Endothelial cell of umbilical vein (primary cell): ENCODE measurements at regions not wholly inside any gene's neighbourhood (a gene's known extent, or its start where the extent isn't known, plus 50 kb on each side); places are given as distances from the start of the nearest gene placed in this dataset.

Experiments
- BruUV-seq: library from RNA; stranded (reverse); fragments of 400-500 nt; replicated peaks from 2 replicates; lab custom pipeline; 2021; lab: Mats Ljungman, UMichigan
- CTCF ChIA-PET: fragments of 300-600, 350-600 bp; sonication (Branson Sonifier 250); formaldehyde crosslinking; loops from one replicate; lab custom pipeline; 2021; ENCODE audit warnings: antibody characterized with exemption, inconsistent platforms; lab: Charles Lee
- POLR2A ChIA-PET: fragments of 300-600, 350-600 bp; sonication (Branson Sonifier 250); formaldehyde crosslinking; loops from one replicate; lab custom pipeline; 2021; ENCODE audit warnings: antibody characterized with exemption, inconsistent platforms; lab: Charles Lee
- DNase-seq: peaks from one replicate; pipeline ENCODE4 v3.0.0-alpha.2; 2011; ENCODE audit warnings: low read depth, low spot score
- FAIRE-seq: peaks from 2 replicates; lab custom pipeline; 2011; peaks lifted over from hg19 to GRCh38; lab: Jason Lieb, UNC
- H2AFZ ChIP-seq: 2 replicates; pipeline ENCODE4 v1.6.0; 2012; ENCODE audit warnings: low read depth, low read length, control low read depth, inconsistent platforms
- H3K27ac ChIP-seq: 2 replicates; pipeline ENCODE4 v1.5.1; 2011; ENCODE audit warnings: low read depth, mild to moderate bottlenecking, control low read depth, low read length, moderate library complexity; ENCODE audit not compliant: insufficient read depth
- H3K27me3 ChIP-seq, 2 experiments: 2 replicates each; pipeline versions ENCODE4 v1.6.0 to v1.6.1; 2011; ENCODE audit warnings: low read length in 2 of 2, mixed read lengths in 1 of 2; ENCODE audit not compliant: control insufficient read depth in 2 of 2, insufficient read depth in 2 of 2
- H3K36me3 ChIP-seq, 2 experiments: 2 replicates in 1 of 2; 3 replicates in 1 of 2; pipeline ENCODE4 v1.5.1; 2011; ENCODE audit warnings: low read length in 2 of 2, mild to moderate bottlenecking in 1 of 2, moderate library complexity in 1 of 2; ENCODE audit not compliant: control insufficient read depth in 2 of 2, insufficient read depth in 2 of 2; ENCODE audit errors: extremely low read depth in 1 of 2
- H3K4me1 ChIP-seq: 3 replicates; pipeline ENCODE4 v1.5.1; 2011; ENCODE audit warnings: mild to moderate bottlenecking, low read length; ENCODE audit not compliant: control insufficient read depth, insufficient read depth; ENCODE audit errors: extremely low read depth
- H3K4me2 ChIP-seq: 2 replicates; pipeline ENCODE4 v1.6.1; 2011; ENCODE audit warnings: low read length, control low read depth, mixed read lengths; ENCODE audit not compliant: insufficient read depth
- H3K4me3 ChIP-seq, 3 experiments: fragments of 200-600 bp in 1 of 3; sonication (generic), shearing (Covaris generic) in 1 of 3; replicated peaks in 1 of 3; 2 replicates each; pipeline ENCODE4 v1.5.1; 2011 to 2016; ENCODE audit warnings: control low read depth in 3 of 3, low read length in 3 of 3, mild to moderate bottlenecking in 2 of 3, inconsistent platforms in 1 of 3, low read depth in 1 of 3, moderate library complexity in 1 of 3; ENCODE audit not compliant: insufficient read depth in 1 of 3
- H3K79me2 ChIP-seq: 2 replicates; pipeline ENCODE4 v1.6.0; 2012; ENCODE audit warnings: low read length, inconsistent platforms; ENCODE audit not compliant: control insufficient read depth, insufficient read depth
- H3K9ac ChIP-seq: replicated peaks from 2 replicates; pipeline ENCODE3; 2011; ENCODE audit warnings: low read length, control low read depth; ENCODE audit not compliant: insufficient read depth; ENCODE audit errors: extremely low read depth
- H3K9me1 ChIP-seq: replicated peaks from 3 replicates; pipeline ENCODE4 v1.6.0; 2011; ENCODE audit warnings: mild to moderate bottlenecking, low read length; ENCODE audit not compliant: control insufficient read depth, insufficient read depth; ENCODE audit errors: extremely low read depth
- H3K9me3 ChIP-seq: replicated peaks from 2 replicates; pipeline ENCODE4 v1.5.1; 2012; ENCODE audit warnings: low read length, inconsistent platforms; ENCODE audit not compliant: control insufficient read depth, insufficient read depth
- H4K20me1 ChIP-seq: replicated peaks from 2 replicates; pipeline ENCODE3; 2011; ENCODE audit warnings: mild to moderate bottlenecking, low read length; ENCODE audit not compliant: control insufficient read depth, insufficient read depth; ENCODE audit errors: extremely low read depth
- CTCF ChIP-seq, 2 donors: IDR thresholded peaks; 1 replicate in 1 of 2; 2 replicates in 1 of 2; pipeline ENCODE4 v1.5.1; 2011; ENCODE audit warnings: low read length in 2 of 2, mild to moderate bottlenecking in 2 of 2, moderate library complexity in 2 of 2, control low read depth in 1 of 2, inconsistent platforms in 1 of 2, low read depth in 1 of 2; ENCODE audit not compliant: insufficient read depth in 1 of 2; ENCODE audit errors: extremely low read depth in 1 of 2
- EZH2 ChIP-seq: IDR thresholded peaks from 2 replicates; pipeline ENCODE4 v1.6.1; 2012; ENCODE audit warnings: borderline replicate concordance, low read depth, mild to moderate bottlenecking, moderate library complexity, low read length, inconsistent platforms; ENCODE audit not compliant: severe bottlenecking
- FOS ChIP-seq: IDR thresholded peaks from 2 replicates; pipeline ENCODE4 v1.6.1; 2011; ENCODE audit warnings: mild to moderate bottlenecking, low read length, moderate library complexity, borderline replicate concordance; ENCODE audit not compliant: insufficient read depth
- GATA2 ChIP-seq: IDR thresholded peaks from 2 replicates; pipeline ENCODE4 v1.7.0; 2011; ENCODE audit warnings: low read depth, mild to moderate bottlenecking, moderate library complexity, mixed read lengths, low read length; ENCODE audit not compliant: insufficient read length, insufficient read depth
- JUN ChIP-seq: IDR thresholded peaks from 2 replicates; pipeline ENCODE4 v1.6.1; 2011; ENCODE audit warnings: borderline replicate concordance, low read depth; ENCODE audit not compliant: insufficient read length, insufficient read depth
- MYC ChIP-seq: IDR thresholded peaks from one replicate; pipeline ENCODE4 v1.6.1; 2011; ENCODE audit warnings: mild to moderate bottlenecking, low read depth, low read length
- POLR2A ChIP-seq: IDR thresholded peaks from 2 replicates; pipeline ENCODE4 v1.6.1; 2012; ENCODE audit warnings: low read depth, mild to moderate bottlenecking, control low read depth, low read length
- POLR2AphosphoS5 ChIP-seq: IDR thresholded peaks from 2 replicates; pipeline ENCODE4 v1.6.1; 2012; ENCODE audit warnings: low read depth, mild to moderate bottlenecking, control low read depth, low read length, moderate library complexity; ENCODE audit not compliant: insufficient read depth
- dilution Hi-C: fragments of 300-500 bp; cut with MboI; formaldehyde crosslinking; loops from one replicate; pipeline ENCODE4 v1.15.0; 2019; ENCODE audit warnings: low sequenced_read_pairs; ENCODE audit not compliant: extremely low pct_ligation_motif_present
- intact Hi-C: fragments of 100-400 bp; cut with micrococcal nuclease; formaldehyde crosslinking; loops from one replicate; pipeline ENCODE4 v1.10.0; 2022

- FAIRE-seq (no peak), DNase-seq (no peak)
- dilution Hi-C loops (no loop called here), intact Hi-C loops (no loop called here)
- ChIA-PET CTCF (no interaction called here), POLR2A (no interaction called here)
- Histone ChIP-seq H3K4me3 (no peak overlapping the region), H3K27ac (no peak overlapping the region), H3K79me2 (no peaks in the 10 kb centered on the region), H3K9me1 (no peaks in the 10 kb centered on the region), H3K4me2 (no peak overlapping the region), H3K4me1 (no peaks in the 10 kb centered on the region), H3K9me3 (no peaks in the 10 kb centered on the region), H3K36me3 (no peaks in the 10 kb centered on the region), H2AFZ (no peak overlapping the region), H3K9ac (no peak overlapping the region), H3K27me3 (no peaks in the 10 kb centered on the region), H4K20me1 (no peaks in the 10 kb centered on the region)
- TF ChIP-seq CTCF (IDR thresholded peaks at IDR 0.05; ENCODE audit: extremely low read depth in 1 of 2, insufficient read depth in 1 of 2, low read depth in 1 of 2, low read length in 2 of 2) (no peak), JUN (no peak), MYC (no peak), POLR2A (no peak), GATA2 (no peak), POLR2AphosphoS5 (no peak), FOS (no peak), EZH2 (no peak)
- no TSS peak for BruUV-seq
Observed at GRCh38 chr9:100914266-100914665, 114.3 kb upstream of the PLPPR1 start.
